ENCODE measurements at regions not wholly inside any gene's neighbourhood (a gene's known extent, or its start where the extent isn't known, plus 50 kb on each side); places are given as distances from the start of the nearest gene placed in this dataset.

GRCh38 chr12:116353958-116354357 is 76.5 kb upstream of the MED13L start:
- TF ChIP-seq CTCF (IDR thresholded peaks at IDR 0.05; ENCODE audit: insufficient read depth, low read depth, low read length, missing control alignments), result no peak
- no peak for DNase-seq (ENCODE audit: low read depth)

GRCh38 chr12:116354534-116354933 is 77.0 kb upstream of the MED13L start:
- no peak for TF ChIP-seq CTCF (IDR thresholded peaks at IDR 0.05; ENCODE audit: insufficient read depth, low read depth, low read length, missing control alignments)

More at GRCh38 chr12:116353958-116354357, 76.5 kb upstream of the MED13L start:
- H3K4me3 ChIP-seq (ENCODE audit: low read depth, low read length), result no peak overlapping the region

GRCh38 chr12:116354950-116355783 is 77.7 kb upstream of the MED13L start:
- no peak for DNase-seq (ENCODE audit: low read depth)
- TF ChIP-seq CTCF (IDR thresholded peaks at IDR 0.05; ENCODE audit: insufficient read depth, low read depth, low read length, missing control alignments), result no peak
- no peak overlapping the region for H3K4me3 ChIP-seq (ENCODE audit: low read depth, low read length)

More at GRCh38 chr12:116354534-116354933, 77.0 kb upstream of the MED13L start:
- DNase-seq (ENCODE audit: low read depth), result no peak
- no peak overlapping the region for H3K4me3 ChIP-seq (ENCODE audit: low read depth, low read length)

GRCh38 chr12:116358536-116358892 is 81.0 kb upstream of the MED13L start:
- H3K4me3 ChIP-seq (ENCODE audit: low read depth, low read length), result no peak overlapping the region
- DNase-seq (ENCODE audit: low read depth), result no peak
- no peak for TF ChIP-seq CTCF (IDR thresholded peaks at IDR 0.05; ENCODE audit: insufficient read depth, low read depth, low read length, missing control alignments)

- no peak overlapping the region for H3K4me3 ChIP-seq (ENCODE audit: low read depth, low read length)
- TF ChIP-seq CTCF (IDR thresholded peaks at IDR 0.05; ENCODE audit: insufficient read depth, low read depth, low read length, missing control alignments), result no peak
- DNase-seq (ENCODE audit: low read depth), result peak; percentile 77
Measured at GRCh38 chr12:116358893-116359761, 81.6 kb upstream of the MED13L start.

- H3K4me3 ChIP-seq (ENCODE audit: low read depth, low read length), result no peak overlapping the region
- TF ChIP-seq CTCF (IDR thresholded peaks at IDR 0.05; ENCODE audit: insufficient read depth, low read depth, low read length, missing control alignments), result no peak
- DNase-seq (ENCODE audit: low read depth), result peak; percentile 24
Measured at GRCh38 chr12:116360579-116361413, 83.3 kb upstream of the MED13L start.

Measured in GM12865 (cell line).